NT2/D1 (cell line): ENCODE measurements at regions not wholly inside any gene's neighbourhood (a gene's known extent, or its start where the extent isn't known, plus 50 kb on each side); places are given as distances from the start of the nearest gene placed in this dataset.

Experiments
- SUZ12 ChIP-seq: IDR thresholded peaks from 2 replicates; pipeline ENCODE4 v1.6.1; 2011; ENCODE audit not compliant: insufficient read length, insufficient read depth; ENCODE audit errors: extremely low read depth
- YY1 ChIP-seq: IDR thresholded peaks from 2 replicates; pipeline ENCODE4 v1.6.1; 2011; ENCODE audit not compliant: insufficient read length, insufficient read depth
- ZNF274 ChIP-seq: IDR thresholded peaks from 2 replicates; pipeline ENCODE4 v1.6.1; 2011; ENCODE audit warnings: mild to moderate bottlenecking, low read depth, low read length

DNA sequence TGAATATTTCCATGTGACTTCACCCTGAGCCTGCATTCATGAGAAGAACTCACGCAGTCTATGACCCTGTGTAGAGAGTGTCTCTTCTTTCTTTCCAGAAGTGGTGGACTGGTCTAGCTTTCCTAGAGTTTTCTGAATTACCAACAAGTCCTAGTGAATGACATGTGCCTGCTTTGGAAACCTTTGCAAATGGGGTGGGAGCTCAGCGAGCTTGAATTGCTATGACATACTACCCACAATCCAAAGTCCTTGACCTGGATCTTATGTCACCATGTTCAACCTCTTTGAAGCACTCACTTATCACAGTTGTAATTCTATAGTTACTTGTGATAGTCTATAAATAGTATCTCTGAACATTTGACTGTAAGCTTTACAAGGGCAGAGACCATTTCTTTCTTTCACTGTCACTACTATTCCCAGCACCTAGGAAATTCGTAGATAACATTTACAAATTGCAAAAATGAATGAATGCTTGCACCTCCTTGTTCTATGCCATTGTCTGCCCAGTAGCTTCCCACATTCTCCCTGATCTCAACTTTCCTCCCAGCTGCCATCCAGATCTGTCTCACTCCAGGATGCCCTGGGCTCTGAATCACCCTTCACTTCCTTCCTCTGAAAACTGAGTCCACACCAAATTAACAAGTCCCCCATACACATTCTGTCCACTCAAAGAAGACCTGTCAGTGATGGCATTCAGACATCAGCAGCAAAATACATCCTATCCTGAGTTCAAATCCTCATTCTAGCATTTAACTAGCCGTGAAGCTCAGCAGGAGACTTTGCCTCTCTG is 201.9 kb upstream of the SESN3 start:
- no peak for TF ChIP-seq ZNF274
- TF ChIP-seq YY1 = no peak
- TF ChIP-seq SUZ12 = no peak
